Central memory CD4-positive, alpha-beta T cell (primary cell): ENCODE measurements at regions not wholly inside any gene's neighbourhood (a gene's known extent, or its start where the extent isn't known, plus 50 kb on each side); places are given as distances from the start of the nearest gene placed in this dataset.

ENCODE experiments used
- DNase-seq: peaks from one replicate; pipeline ENCODE4 v3.0.0; 2022

- DNase-seq, result no peak
Observed at GRCh38 chr4:151829309-151829708, 68.5 kb upstream of the GATB start.

- no peak for DNase-seq
Observed at GRCh38 chr4:151824656-151825055, 63.8 kb upstream of the GATB start.

- DNase-seq, result no peak
Observed at GRCh38 chr4:151822331-151822730, 61.5 kb upstream of the GATB start.

- DNase-seq, result no peak
Observed at GRCh38 chr4:151820004-151820403, 59.2 kb upstream of the GATB start.

- no peak for DNase-seq
Observed at GRCh38 chr4:151811403-151811802, 50.6 kb upstream of the GATB start.
